Skeletal muscle cell (primary cell): ENCODE measurements at regions not wholly inside any gene's neighbourhood (a gene's known extent, or its start where the extent isn't known, plus 50 kb on each side); places are given as distances from the start of the nearest gene placed in this dataset.
"Not testable (repeated sequence)": the region's sequence is repeated elsewhere in the genome, so short reads cannot be mapped to it uniquely, and the experiment has no call there.

ENCODE experiments used
- DNase-seq: peaks from one replicate; pipeline ENCODE4 v3.0.0-alpha.2; 2010; ENCODE audit warnings: low read depth
- H3K4me3 ChIP-seq: 2 replicates; pipeline ENCODE4 v1.5.1; 2011; ENCODE audit warnings: low read depth, mild to moderate bottlenecking, control low read depth, low read length, moderate library complexity

DNA sequence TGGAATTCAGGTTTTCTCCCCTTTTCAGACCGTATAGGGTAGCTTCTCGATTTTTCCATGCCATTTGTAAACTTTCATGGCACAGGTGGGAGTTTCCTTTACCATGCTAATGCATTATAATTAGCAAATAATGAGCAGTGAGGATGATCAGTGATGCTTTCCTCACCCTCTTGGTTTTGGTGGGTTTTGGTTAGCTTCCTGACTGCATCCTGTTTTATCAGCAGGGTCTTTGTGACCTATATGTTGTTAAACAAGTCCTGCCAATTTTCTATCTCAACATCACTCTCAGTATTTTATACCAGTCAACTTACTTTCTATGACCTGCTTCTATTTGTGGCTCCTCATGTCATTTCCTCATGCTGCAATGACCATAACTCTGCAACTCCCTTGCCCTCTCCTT lies 1345.1 kb downstream of the NCAM2 start:
- DNase-seq: no peak
- H3K4me3 ChIP-seq: no peak overlapping the region

DNA sequence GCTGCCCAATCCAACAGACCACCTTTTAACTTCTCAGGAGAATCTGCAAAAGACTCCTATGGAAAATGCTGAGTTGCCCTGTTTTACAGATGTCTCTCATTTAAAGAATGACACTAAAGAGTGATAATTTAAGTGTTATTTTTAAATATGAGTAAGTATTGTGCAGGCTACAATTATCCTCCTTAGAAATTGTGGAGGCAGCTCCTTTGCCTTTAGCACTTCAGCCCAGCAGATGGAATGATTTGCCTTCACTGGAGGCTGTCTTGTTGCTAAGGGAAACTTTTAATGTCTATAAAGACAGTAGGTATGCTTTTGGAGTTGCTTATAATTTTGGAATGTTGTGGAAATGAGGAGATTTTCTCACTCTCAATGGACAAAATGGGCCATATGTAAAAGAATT lies 1345.5 kb downstream of the NCAM2 start:
- no peak for DNase-seq
- H3K4me3 ChIP-seq: no peak overlapping the region

GRCh38 chr21:22345624-22346023 lies 1347.4 kb downstream of the NCAM2 start:
- DNase-seq: no peak
- H3K4me3 ChIP-seq: no peak overlapping the region

GRCh38 chr21:22346576-22346975 lies 1348.4 kb downstream of the NCAM2 start:
- H3K4me3 ChIP-seq: no peak overlapping the region
- no peak for DNase-seq

- no peak overlapping the region for H3K4me3 ChIP-seq
- DNase-seq: no peak
These were observed 1352.9 kb downstream of the NCAM2 start for GRCh38 chr21:22351076-22351475.

GRCh38 chr21:22352088-22352487 lies 1353.9 kb downstream of the NCAM2 start:
- DNase-seq: no peak
- H3K4me3 ChIP-seq: no peak overlapping the region

- H3K4me3 ChIP-seq: no peak overlapping the region
- no peak for DNase-seq
These were observed 1357.7 kb downstream of the NCAM2 start for GRCh38 chr21:22355949-22356348.

- DNase-seq: no peak
- H3K4me3 ChIP-seq: no peak overlapping the region
These were observed 1358.5 kb downstream of the NCAM2 start for GRCh38 chr21:22356663-22357062.

DNA sequence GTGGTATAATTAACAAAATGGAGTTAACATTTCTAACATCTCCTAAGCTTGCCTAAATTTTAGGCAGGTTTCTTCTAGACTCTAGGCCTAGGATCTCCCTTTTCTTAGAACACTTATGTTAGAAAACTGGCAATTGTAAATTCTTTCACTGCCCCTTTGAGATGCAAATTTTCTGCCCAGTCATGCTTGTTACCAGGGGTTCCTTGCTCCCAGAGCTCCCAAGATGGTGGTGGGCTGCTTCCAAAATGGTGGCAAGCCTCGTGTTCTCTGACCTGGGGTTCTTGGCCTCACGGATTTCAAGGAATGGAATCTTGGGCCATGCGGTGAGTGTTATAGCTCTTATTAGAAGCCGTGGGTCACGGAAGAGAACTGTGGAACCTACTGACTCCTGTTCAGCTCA lies 1361.4 kb downstream of the NCAM2 start:
- not testable (repeated sequence) for H3K4me3 ChIP-seq, DNase-seq

DNA sequence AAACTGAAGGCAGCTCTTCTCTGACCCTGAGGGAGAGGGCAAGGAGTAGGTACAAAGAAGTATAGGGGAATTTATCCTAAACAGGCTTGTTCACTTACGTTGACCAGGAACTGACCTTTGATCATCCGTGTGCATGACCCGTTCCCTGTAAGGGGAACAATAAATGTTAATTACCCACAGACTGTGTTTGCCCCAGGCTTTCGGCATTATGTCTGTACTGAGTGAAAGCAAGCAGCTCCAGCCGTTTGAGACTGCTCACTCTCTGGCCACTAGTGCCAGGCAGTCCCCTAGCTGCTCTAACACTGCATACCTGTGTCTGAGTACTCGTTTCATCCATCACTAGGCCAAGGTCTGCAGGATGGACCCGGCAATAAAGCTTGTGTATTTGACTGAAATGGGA lies 1365.3 kb downstream of the NCAM2 start:
- DNase-seq: no peak

DNA sequence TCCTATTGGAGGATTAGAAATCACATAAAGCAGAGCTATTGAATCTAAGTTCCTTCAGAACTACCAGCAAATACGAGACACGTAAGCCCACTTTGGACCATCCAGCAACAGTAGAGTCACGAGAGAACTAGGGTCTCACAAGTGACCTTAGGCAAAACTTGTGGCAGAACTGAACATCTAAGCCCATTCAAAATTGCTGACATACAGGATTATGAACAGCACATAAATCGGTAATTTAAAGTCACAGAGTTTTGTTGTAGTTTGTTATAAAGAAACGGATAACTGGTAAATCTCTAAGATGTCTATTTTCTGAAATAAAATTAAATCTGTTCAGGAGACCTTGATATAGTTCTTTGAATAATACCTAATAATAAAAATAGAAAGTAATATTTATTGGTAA lies 1366.0 kb downstream of the NCAM2 start:
- H3K4me3 ChIP-seq: no peak overlapping the region
- no peak for DNase-seq

More for the DNA sequence above, 1365.3 kb downstream of the NCAM2 start:
- no peak overlapping the region for H3K4me3 ChIP-seq

GRCh38 chr21:22374218-22374969 lies 1376.2 kb downstream of the NCAM2 start:
- H3K4me3 ChIP-seq: no peak overlapping the region

GRCh38 chr21:22377795-22378194 lies 1379.6 kb downstream of the NCAM2 start:
- H3K4me3 ChIP-seq, DNase-seq: not testable (repeated sequence)

More at GRCh38 chr21:22374218-22374969, 1376.2 kb downstream of the NCAM2 start:
- no peak for DNase-seq

GRCh38 chr21:22393324-22393723 lies 1395.1 kb downstream of the NCAM2 start:
- no peak for DNase-seq
- H3K4me3 ChIP-seq: no peak overlapping the region

- H3K4me3 ChIP-seq: no peak overlapping the region
- no peak for DNase-seq
These were observed 1397.8 kb downstream of the NCAM2 start for GRCh38 chr21:22395965-22396364.

- no peak for DNase-seq
- H3K4me3 ChIP-seq: no peak overlapping the region
These were observed 1401.7 kb downstream of the NCAM2 start for GRCh38 chr21:22399681-22400514.

DNA sequence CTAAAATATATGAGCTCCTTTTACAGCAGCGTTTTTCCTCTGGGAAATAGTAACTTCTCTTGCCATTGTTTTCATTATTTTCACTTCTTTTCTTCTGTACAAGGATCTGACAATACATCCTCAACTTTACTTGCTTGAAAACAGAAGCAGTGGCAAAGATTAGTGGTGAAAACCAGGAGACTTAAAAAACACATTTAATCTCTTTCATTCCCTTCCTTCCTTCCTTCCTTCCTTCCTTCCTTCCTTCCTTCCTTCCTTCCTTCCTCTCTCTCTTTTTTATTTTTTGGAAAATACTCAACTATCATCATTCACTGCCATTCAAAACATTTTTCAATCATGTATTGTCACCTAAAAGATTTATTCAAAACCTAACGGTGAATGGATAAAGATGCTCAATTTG lies 1411.4 kb downstream of the NCAM2 start:
- DNase-seq: no peak
- H3K4me3 ChIP-seq: no peak overlapping the region

DNA sequence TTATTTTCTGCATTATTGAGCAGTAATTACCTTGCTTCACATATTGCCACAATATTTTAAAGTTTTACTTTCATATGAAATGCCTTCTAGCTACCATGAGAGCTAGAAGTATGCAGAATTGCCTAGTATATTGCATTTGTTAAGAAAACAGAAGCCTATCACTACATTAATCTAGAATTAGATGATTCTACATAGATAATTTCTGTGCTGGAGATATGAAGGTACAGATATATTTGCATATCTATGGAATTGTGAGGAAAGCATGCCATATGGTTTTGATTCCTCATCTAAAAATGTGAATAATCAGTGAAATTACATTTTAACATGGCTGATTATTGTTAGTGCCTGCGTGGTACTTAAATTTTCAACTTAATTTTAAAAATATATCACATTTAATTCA lies 1418.3 kb downstream of the NCAM2 start:
- no peak for DNase-seq
- H3K4me3 ChIP-seq: no peak overlapping the region

- no peak for DNase-seq
These were observed 1423.4 kb downstream of the NCAM2 start for GRCh38 chr21:22421416-22422180.

More at GRCh38 chr21:22421416-22422180, 1423.4 kb downstream of the NCAM2 start:
- H3K4me3 ChIP-seq: no peak overlapping the region
